HCT116 (cell line): ENCODE measurements at regions not wholly inside any gene's neighbourhood (a gene's known extent, or its start where the extent isn't known, plus 50 kb on each side); places are given as distances from the start of the nearest gene placed in this dataset.

ENCODE experiments used
- CBX3 ChIP-seq: IDR thresholded peaks from 2 replicates; pipeline ENCODE4 v1.6.1; 2012; ENCODE audit warnings: low read depth
- POLR2AphosphoS5 ChIP-seq: IDR thresholded peaks from 2 replicates; pipeline ENCODE4 v1.6.1; 2011; ENCODE audit warnings: mild to moderate bottlenecking, low read depth, low read length, moderate library complexity
- SIN3A ChIP-seq: IDR thresholded peaks from 2 replicates; pipeline ENCODE4 v1.6.1; 2012; ENCODE audit warnings: low read depth
- SRF ChIP-seq: IDR thresholded peaks from 2 replicates; pipeline ENCODE4 v1.6.1; 2012; ENCODE audit warnings: low read depth
- YY1 ChIP-seq: IDR thresholded peaks from 2 replicates; pipeline ENCODE4 v1.6.1; 2011; ENCODE audit warnings: low read length, low read depth, moderate library complexity, mild to moderate bottlenecking; ENCODE audit not compliant: insufficient replicate concordance; ENCODE audit errors: extremely low read depth
- TF ChIP-seq, protein P1 (sequence below), 3 experiments: fragments of 200-600 bp in 1 of 3; sonication (generic) in 1 of 3; IDR thresholded peaks in 2 of 3; conservative IDR thresholded peaks in 1 of 3; 2 replicates each; pipeline ENCODE4 v1.5.1; 2012 to 2017; ENCODE audit warnings: low read depth in 2 of 3, low read length in 2 of 3, antibody characterized with exemption in 1 of 3, borderline replicate concordance in 1 of 3, control low read depth in 1 of 3, mild to moderate bottlenecking in 1 of 3, mixed read lengths in 1 of 3, mixed run types in 1 of 3, moderate library complexity in 1 of 3; ENCODE audit not compliant: insufficient read depth in 1 of 3

DNA sequence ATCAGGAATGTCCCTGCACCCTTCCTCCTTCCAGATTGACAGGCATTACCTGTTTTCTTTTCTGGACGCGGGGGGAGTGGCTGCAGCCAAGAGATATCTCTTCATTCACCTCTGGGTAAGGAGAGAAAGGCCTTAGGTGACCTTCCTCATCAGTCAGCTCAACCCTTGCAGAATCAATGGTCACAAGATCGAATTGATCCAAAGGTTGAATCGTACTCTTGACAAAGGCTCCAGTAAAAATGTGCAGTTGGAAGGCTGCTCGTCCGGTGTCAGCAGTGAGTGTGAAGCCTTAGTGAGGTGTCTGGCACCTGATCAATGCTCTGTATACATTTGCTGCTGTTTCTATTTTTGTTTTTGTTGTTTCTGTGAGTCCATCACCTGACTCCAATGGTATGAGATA, 282.6 kb upstream of the AJAP1 start:
- TF ChIP-seq, protein P1, sequence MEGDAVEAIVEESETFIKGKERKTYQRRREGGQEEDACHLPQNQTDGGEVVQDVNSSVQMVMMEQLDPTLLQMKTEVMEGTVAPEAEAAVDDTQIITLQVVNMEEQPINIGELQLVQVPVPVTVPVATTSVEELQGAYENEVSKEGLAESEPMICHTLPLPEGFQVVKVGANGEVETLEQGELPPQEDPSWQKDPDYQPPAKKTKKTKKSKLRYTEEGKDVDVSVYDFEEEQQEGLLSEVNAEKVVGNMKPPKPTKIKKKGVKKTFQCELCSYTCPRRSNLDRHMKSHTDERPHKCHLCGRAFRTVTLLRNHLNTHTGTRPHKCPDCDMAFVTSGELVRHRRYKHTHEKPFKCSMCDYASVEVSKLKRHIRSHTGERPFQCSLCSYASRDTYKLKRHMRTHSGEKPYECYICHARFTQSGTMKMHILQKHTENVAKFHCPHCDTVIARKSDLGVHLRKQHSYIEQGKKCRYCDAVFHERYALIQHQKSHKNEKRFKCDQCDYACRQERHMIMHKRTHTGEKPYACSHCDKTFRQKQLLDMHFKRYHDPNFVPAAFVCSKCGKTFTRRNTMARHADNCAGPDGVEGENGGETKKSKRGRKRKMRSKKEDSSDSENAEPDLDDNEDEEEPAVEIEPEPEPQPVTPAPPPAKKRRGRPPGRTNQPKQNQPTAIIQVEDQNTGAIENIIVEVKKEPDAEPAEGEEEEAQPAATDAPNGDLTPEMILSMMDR (IDR thresholded peaks at IDR 0.05 in 2 of 3, conservative IDR thresholded peaks at IDR 0.05 in 1 of 3; ENCODE audit: borderline replicate concordance in 1 of 3, insufficient read depth in 1 of 3, low read depth in 2 of 3, low read length in 2 of 3), result no peak
- TF ChIP-seq SRF, result no peak
- no peak for TF ChIP-seq POLR2AphosphoS5
- no peak for TF ChIP-seq CBX3
- no peak for TF ChIP-seq SIN3A
- no peak for TF ChIP-seq YY1
